ENCODE measurements at regions not wholly inside any gene's neighbourhood (a gene's known extent, or its start where the extent isn't known, plus 50 kb on each side); places are given as distances from the start of the nearest gene placed in this dataset.

DNA sequence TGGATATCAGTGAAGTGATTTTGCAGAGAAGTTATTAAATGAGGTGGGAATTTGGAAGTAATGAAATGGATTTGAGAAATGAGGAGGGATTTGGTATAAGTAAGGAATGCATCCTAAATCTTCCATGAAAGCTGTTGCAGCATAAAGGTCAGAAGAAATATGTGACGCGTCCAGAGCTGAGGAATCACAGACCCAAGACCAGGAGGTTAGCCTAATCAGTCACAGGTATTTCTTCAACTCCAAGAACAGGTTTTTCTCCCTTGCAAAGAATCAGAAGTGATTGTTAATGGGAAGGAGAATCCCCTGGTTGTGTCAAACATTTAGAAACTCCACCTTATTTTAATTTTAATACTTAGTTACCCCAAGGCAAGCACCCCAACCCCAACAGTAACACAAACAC is 253.2 kb downstream of the MEX3B start:
- TF ChIP-seq GATA2 (IDR thresholded peaks at IDR 0.05; ENCODE audit: low read depth, low read length): no peak
- no peak for TF ChIP-seq GATA3 (IDR thresholded peaks at IDR 0.05; ENCODE audit: low read depth, low read length)

Measured in SH-SY5Y (cell line).